K562 (cell line): ENCODE measurements at regions not wholly inside any gene's neighbourhood (a gene's known extent, or its start where the extent isn't known, plus 50 kb on each side); places are given as distances from the start of the nearest gene placed in this dataset.

Experiments
- ATAC-seq: fragments of 200-7000 bp; cut with Tn5 transposase; 3 replicates; pipeline ENCODE4 v1.9.1; 2020; ENCODE audit warnings: moderate library complexity
- BruUV-seq: library from RNA; stranded (reverse); fragments of 400-500 nt; replicated peaks from 2 replicates; lab custom pipeline; 2021; lab: Mats Ljungman, UMichigan
- CTCF ChIA-PET: fragments of 300-600 bp; formaldehyde crosslinking; extraction: SDS; loops from one replicate; lab custom pipeline; 2021; ENCODE audit warnings: low intra/inter-chr PET ratio; lab: Yijun Ruan, JAX
- POLR2A ChIA-PET: fragments of 300-600, 350-650 bp; sonication (Branson Sonifier 250); formaldehyde crosslinking; extraction: SDS; loops from one replicate; lab custom pipeline; 2021; ENCODE audit warnings: antibody characterized with exemption, inconsistent platforms; lab: Yijun Ruan, JAX
- DNase-seq, 4 experiments: peaks; one replicate each; pipeline versions ENCODE4 v3.0.0 to v3.0.0-alpha.2; 2011 to 2018; ENCODE audit warnings: low spot score in 3 of 4, mixed read lengths in 3 of 4; ENCODE audit errors: extremely low read depth in 1 of 4
- FAIRE-seq: peaks from 2 replicates; lab custom pipeline; 2011; peaks lifted over from hg19 to GRCh38; lab: Jason Lieb, UNC
- H2AFZ ChIP-seq: 2 replicates; pipeline ENCODE4 v1.6.0; 2011; ENCODE audit warnings: low read depth, low read length, control low read depth, inconsistent platforms
- H3K27ac ChIP-seq: fragments of 200-600 bp; 3 replicates; pipeline ENCODE4 v1.8.0; 2011; ENCODE audit warnings: low read depth, mild to moderate bottlenecking, control low read depth, inconsistent platforms, low read length, moderate library complexity, mixed read lengths; ENCODE audit errors: extremely low read depth
- H3K27me3 ChIP-seq, 2 experiments: fragments of 300-600 bp in 1 of 2; 2 replicates in 1 of 2; 3 replicates in 1 of 2; pipeline versions ENCODE4 v1.6.0 to v1.8.0; 2011; ENCODE audit warnings: inconsistent platforms in 2 of 2, low read length in 2 of 2, mild to moderate bottlenecking in 1 of 2, mixed read lengths in 1 of 2, moderate library complexity in 1 of 2; ENCODE audit not compliant: control insufficient read depth in 2 of 2, insufficient read depth in 2 of 2
- H3K36me3 ChIP-seq: fragments of 300-600 bp; 3 replicates; pipeline ENCODE4 v1.8.0; 2011; ENCODE audit warnings: mild to moderate bottlenecking, low read length, inconsistent platforms; ENCODE audit not compliant: control insufficient read depth, insufficient read depth
- H3K4me1 ChIP-seq, 2 experiments: fragments of 200-600 bp in 1 of 2; replicated peaks in 1 of 2; 2 replicates in 1 of 2; 3 replicates in 1 of 2; pipeline versions ENCODE4 v1.5.1 to v1.8.0; 2011; ENCODE audit warnings: inconsistent platforms in 2 of 2, low read length in 2 of 2, mild to moderate bottlenecking in 1 of 2, mixed read lengths in 1 of 2, moderate library complexity in 1 of 2; ENCODE audit not compliant: control insufficient read depth in 2 of 2, insufficient read depth in 2 of 2
- H3K4me2 ChIP-seq: 2 replicates; pipeline ENCODE4 v1.6.1; 2011; ENCODE audit warnings: low read length, control low read depth, inconsistent platforms, mixed read lengths; ENCODE audit not compliant: insufficient read depth
- H3K4me3 ChIP-seq: fragments of 200-600 bp; sonication (generic), shearing (Covaris generic); 2 replicates; pipeline ENCODE4 v1.5.1; 2016; ENCODE audit warnings: control low read depth, inconsistent platforms
- H3K79me2 ChIP-seq: fragments of 200-600 bp; 3 replicates; pipeline ENCODE4 v1.8.0; 2011; ENCODE audit warnings: low read length, inconsistent platforms; ENCODE audit not compliant: control insufficient read depth, insufficient read depth
- H3K9ac ChIP-seq, 2 experiments: 2 replicates each; pipeline versions ENCODE4 v1.6.0 to v1.6.1; 2011; ENCODE audit warnings: low read depth in 2 of 2, low read length in 2 of 2, control low read depth in 1 of 2, inconsistent platforms in 1 of 2, mild to moderate bottlenecking in 1 of 2, mixed read lengths in 1 of 2; ENCODE audit not compliant: insufficient read depth in 1 of 2
- H3K9me1 ChIP-seq: one replicate; pipeline ENCODE4 v1.6.0; 2011; ENCODE audit warnings: inconsistent platforms, mild to moderate bottlenecking, low read length, moderate library complexity; ENCODE audit not compliant: control insufficient read depth, insufficient read depth
- H3K9me3 ChIP-seq: replicated peaks from 2 replicates; pipeline ENCODE4 v1.5.1; 2011; ENCODE audit warnings: low read depth, low read length, inconsistent platforms; ENCODE audit not compliant: control insufficient read depth, insufficient read depth
- H4K20me1 ChIP-seq: replicated peaks from 2 replicates; pipeline ENCODE4 v1.6.1; 2011; ENCODE audit warnings: low read length, inconsistent platforms, mixed read lengths; ENCODE audit not compliant: control insufficient read depth, insufficient read depth
- CAMTA2 ChIP-seq: fragments of 250-450 bp; sonication (Bioruptor Pico); conservative IDR thresholded peaks from 2 replicates; pipeline ENCODE4 v1.5.1; 2022
- CEBPB ChIP-seq: fragments of 450-650 bp; IDR thresholded peaks from 2 replicates; pipeline ENCODE4 v1.6.1; 2016; ENCODE audit warnings: missing genetic modification characterization, missing compliant biosample characterization
- CLOCK ChIP-seq: fragments of 250-450 bp; sonication (Bioruptor Pico); IDR thresholded peaks from 2 replicates; pipeline ENCODE4 v1.4.0; 2020; ENCODE audit warnings: mild to moderate bottlenecking, moderate library complexity, borderline replicate concordance
- CREB5 ChIP-seq: fragments of 250-450 bp; sonication (Bioruptor Pico); IDR thresholded peaks from 2 replicates; pipeline ENCODE4 v1.5.0; 2020; ENCODE audit warnings: mild to moderate bottlenecking
- ETV5 ChIP-seq: sonication (generic); formaldehyde crosslinking; IDR thresholded peaks from 2 replicates; pipeline ENCODE4 v1.4.0; 2020; ENCODE audit warnings: low read depth, mild to moderate bottlenecking, missing genetic modification reagents
- HDGF ChIP-seq: fragments of 450-650 bp; IDR thresholded peaks from 2 replicates; pipeline ENCODE4 v1.6.1; 2016
- KLF10 ChIP-seq: fragments of 250-450 bp; sonication (Bioruptor Pico); IDR thresholded peaks from 2 replicates; pipeline ENCODE4 v1.6.1; 2021; ENCODE audit warnings: matching md5 sums
- MXD1 ChIP-seq: fragments of 250-450 bp; sonication (Bioruptor Pico); IDR thresholded peaks from 2 replicates; pipeline ENCODE4 v1.8.0; 2021; ENCODE audit warnings: borderline replicate concordance, mild to moderate bottlenecking, moderate library complexity; ENCODE audit not compliant: poor library complexity, severe bottlenecking
- SREBF1 ChIP-seq: fragments of 150-350 bp; IDR thresholded peaks from 2 replicates; pipeline ENCODE4 v1.6.1; 2014; ENCODE audit warnings: antibody characterized with exemption, low read depth, low read length, borderline replicate concordance
- ZNF12 ChIP-seq: sonication (generic); formaldehyde crosslinking; IDR thresholded peaks from 2 replicates; pipeline ENCODE4 v1.4.0; 2020; ENCODE audit warnings: mild to moderate bottlenecking, missing genetic modification reagents
- ZNF436 ChIP-seq: fragments of 250-450, 450-650 bp; sonication (Bioruptor Pico); formaldehyde crosslinking; IDR thresholded peaks from 2 replicates; pipeline ENCODE4 v1.7.0; 2020; ENCODE audit warnings: mild to moderate bottlenecking
- ZNF778 ChIP-seq: fragments of 450-650 bp; formaldehyde crosslinking; IDR thresholded peaks from 2 replicates; pipeline ENCODE4 v1.4.0; 2020; ENCODE audit warnings: mild to moderate bottlenecking, moderate library complexity
- ZZZ3 ChIP-seq: fragments of 450-650 bp; IDR thresholded peaks from 2 replicates; pipeline ENCODE4 v1.6.1; 2016; ENCODE audit warnings: antibody characterized with exemption, mild to moderate bottlenecking, moderate library complexity
- WGBS: fragments of 100-300 bp; shearing (Covaris generic); methylation state at CpG from one replicate; pipeline ENCODE4 v1.1.6; 2016; ENCODE audit warnings: low coverage, mixed read lengths; ENCODE audit not compliant: insufficient coverage; ENCODE audit errors: missing lambda C conversion rate; 5-methylcytosine and 5-hydroxymethylcytosine counted together
- in situ Hi-C: fragments of 300-500 bp; cut with MboI; formaldehyde crosslinking; loops from 4 replicates; pipeline ENCODE4 v1.15.0; 2018; ENCODE audit warnings: inconsistent platforms, mixed read lengths
- intact Hi-C: fragments of 100-400 bp; cut with micrococcal nuclease; formaldehyde crosslinking; loops from 2 replicates; pipeline ENCODE4 v1.14.2; 2022

DNA sequence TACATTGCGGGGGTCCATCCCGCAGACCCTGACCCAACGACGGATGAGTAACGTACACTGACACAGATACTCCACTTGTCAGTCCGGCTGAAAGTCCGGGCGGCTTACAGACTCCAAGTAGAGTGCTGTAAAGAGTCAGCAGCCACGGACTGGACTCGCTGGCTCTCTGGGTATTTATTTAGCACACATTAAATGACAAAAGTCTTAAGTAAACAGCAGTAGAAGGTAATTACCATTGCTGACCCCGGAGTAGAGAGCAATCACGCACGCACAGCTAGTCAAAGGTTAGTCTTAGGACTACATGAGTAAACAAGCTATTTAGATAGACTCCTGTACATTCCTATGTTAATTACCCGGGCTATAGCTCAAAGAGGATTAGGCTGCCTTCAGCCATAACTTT lies 780.9 kb downstream of the RPS29 start:
- in situ Hi-C loops (no loop called here), intact Hi-C loops (no loop called here)
- Histone ChIP-seq H3K9ac (no peak overlapping the region), H3K4me1 (no peaks in the 10 kb centered on the region), H3K36me3 (no peaks in the 10 kb centered on the region), H3K4me3 (no peak overlapping the region), H3K9me1 (no peaks in the 10 kb centered on the region), H3K27ac (no peak overlapping the region), H4K20me1 (no peaks in the 10 kb centered on the region), H3K4me2 (no peak overlapping the region), H2AFZ (no peak overlapping the region), H3K79me2 (no peaks in the 10 kb centered on the region), H3K27me3 (no peaks in the 10 kb centered on the region), H3K9me3 (no peaks in the 10 kb centered on the region)
- TF ChIP-seq ETV5 (CRISPR knock-in tag) (no peak), CAMTA2 (CRISPR knock-in tag) (no peak)
- WGBS: 0% methylated on average over 13 of the region's 14 CpGs
- ChIA-PET POLR2A (no interaction called here), CTCF (no interaction called here)
- FAIRE-seq: no peak
- DNase-seq: no peak
- BruUV-seq: no TSS peak
- ATAC-seq: no peak

DNA sequence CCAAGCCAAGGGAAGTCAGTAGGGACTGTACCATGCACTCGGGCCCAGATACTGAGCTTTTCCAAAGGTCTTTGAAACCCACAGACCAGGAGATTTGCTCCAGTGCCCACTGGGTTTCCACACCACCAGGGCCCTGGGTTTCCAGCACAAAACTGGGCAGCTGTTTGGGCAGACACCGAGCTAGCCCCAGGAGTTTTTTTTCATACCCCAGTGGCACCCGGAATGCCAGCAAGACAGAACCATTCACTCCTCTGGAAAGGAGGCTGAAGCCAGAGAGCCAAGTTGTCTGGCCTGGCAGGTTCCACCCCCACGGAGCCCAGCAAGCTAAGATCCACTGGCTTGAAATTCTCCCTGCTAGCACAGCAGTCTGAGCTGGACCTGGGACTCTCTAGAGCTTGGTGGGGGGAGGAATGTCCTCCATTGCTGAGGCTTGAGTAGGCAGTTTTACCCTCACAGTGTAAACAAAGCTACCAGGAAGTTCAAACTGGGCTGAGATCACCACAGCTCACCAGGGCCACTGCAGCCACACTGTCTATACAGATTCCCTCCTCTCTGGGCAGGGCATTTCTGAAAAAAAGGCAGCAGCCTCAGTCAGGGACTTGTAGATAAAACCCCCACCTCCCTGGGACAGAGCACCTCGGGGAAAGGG lies 793.7 kb downstream of the RPS29 start:
- no peak overlapping the region for H3K4me2 ChIP-seq
- in situ Hi-C loops: no loop called here
- TF ChIP-seq ZNF12 (CRISPR knock-in tag) (no peak), CEBPB (tag) (no peak), HDGF (no peak), KLF10 (CRISPR knock-in tag) (no peak), SREBF1 (no peak), ZZZ3 (no peak), CLOCK (CRISPR knock-in tag) (no peak), ZNF436 (CRISPR knock-in tag) (no peak), MXD1 (CRISPR knock-in tag) (no peak), ZNF778 (CRISPR knock-in tag) (no peak), CREB5 (CRISPR knock-in tag) (no peak)
- TF ChIP-seq, all 486 proteins: peak for 0
- FAIRE-seq: no peak
- no peak for DNase-seq
- Histone ChIP-seq H3K27me3 (no peaks in the 10 kb centered on the region), H2AFZ (no peak overlapping the region), H3K9me3 (no peaks in the 10 kb centered on the region), H3K4me3 (no peak overlapping the region), H4K20me1 (no peaks in the 10 kb centered on the region), H3K79me2 (no peaks in the 10 kb centered on the region), H3K36me3 (no peaks in the 10 kb centered on the region), H3K9me1 (no peaks in the 10 kb centered on the region), H3K9ac (no peak overlapping the region), H3K27ac (no peak overlapping the region), H3K4me1 (no peaks in the 10 kb centered on the region)
- ChIA-PET POLR2A (no interaction called here), CTCF (no interaction called here)
- no TSS peak for BruUV-seq
- intact Hi-C loops: no loop called here
- 0% methylated on average over 1 of the region's 5 CpGs for WGBS
- ATAC-seq: no peak
